ENCODE measurements at regions not wholly inside any gene's neighbourhood (a gene's known extent, or its start where the extent isn't known, plus 50 kb on each side); places are given as distances from the start of the nearest gene placed in this dataset.
"Not testable (repeated sequence)": the region's sequence is repeated elsewhere in the genome, so short reads cannot be mapped to it uniquely, and the experiment has no call there.

DNA sequence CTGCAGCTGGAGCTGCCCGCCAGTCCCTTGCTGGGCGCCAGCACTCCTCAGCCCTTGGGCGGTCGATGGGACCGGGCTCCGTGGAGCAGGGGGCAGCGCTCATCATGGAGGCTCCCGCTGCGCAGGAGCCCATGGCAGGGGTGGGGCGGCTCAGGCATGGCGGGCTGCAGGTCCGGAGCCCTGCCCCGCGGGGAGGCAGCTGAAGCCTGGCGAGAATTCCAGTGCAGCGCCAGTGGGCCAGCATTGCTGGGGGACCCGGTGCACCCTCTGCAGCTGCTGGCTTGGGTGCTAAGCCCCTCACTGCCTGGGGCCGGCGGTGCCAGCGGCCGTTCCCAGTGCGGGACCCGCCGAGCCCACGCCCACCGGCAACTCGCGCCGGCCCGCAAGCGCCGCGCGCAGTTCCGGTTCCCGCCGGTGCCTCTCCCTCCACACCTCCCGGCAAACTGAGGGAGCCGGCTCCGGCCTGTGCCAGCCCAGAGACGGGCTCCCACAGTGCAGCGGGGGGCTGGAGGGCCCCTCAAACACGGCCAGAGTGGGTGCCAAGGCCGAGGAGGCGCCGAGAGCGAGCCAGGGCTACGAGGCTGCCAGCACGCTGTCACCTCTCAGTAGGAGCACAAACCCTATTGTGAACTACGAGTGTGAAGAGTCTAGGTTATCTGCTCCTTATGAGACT, 687.1 kb downstream of the PCDH17 start:
- ChIA-PET CTCF (no interaction called here), POLR2A (no interaction called here)

GRCh38 chr13:58324161-58324560, 692.6 kb downstream of the PCDH17 start:
- ChIA-PET CTCF (no interaction called here), POLR2A (no interaction called here)

- ChIA-PET POLR2A (no interaction called here), CTCF (no interaction called here)
Observed at GRCh38 chr13:58329746-58330145, 698.2 kb downstream of the PCDH17 start.

DNA sequence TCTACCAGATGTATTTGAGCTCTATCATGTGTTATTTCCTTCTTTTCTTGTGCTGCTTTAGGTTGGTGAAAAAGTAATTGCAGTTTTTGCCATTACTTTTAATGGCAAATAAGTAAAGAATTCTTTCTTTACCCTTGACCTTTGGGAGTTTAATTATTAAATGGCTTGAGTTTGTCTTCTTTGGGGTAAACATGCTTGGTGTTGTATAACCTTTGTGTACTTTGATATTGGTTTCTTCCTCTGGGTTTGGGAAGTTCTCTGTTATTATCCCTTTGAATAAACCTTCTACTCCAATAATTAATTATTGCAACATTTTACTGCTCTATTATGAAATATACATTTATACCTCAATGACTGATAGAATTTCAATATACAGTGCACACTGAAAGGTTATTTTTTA, 709.4 kb downstream of the PCDH17 start:
- ChIA-PET POLR2A (no interaction called here), CTCF (no interaction called here)

GRCh38 chr13:58341318-58341717, 709.8 kb downstream of the PCDH17 start:
- CTCF ChIA-PET = no interaction called here

GRCh38 chr13:58343076-58343475, 711.5 kb downstream of the PCDH17 start:
- ChIA-PET CTCF (no interaction called here), POLR2A (no interaction called here)

More at GRCh38 chr13:58341318-58341717, 709.8 kb downstream of the PCDH17 start:
- POLR2A ChIA-PET = no interaction called here

DNA sequence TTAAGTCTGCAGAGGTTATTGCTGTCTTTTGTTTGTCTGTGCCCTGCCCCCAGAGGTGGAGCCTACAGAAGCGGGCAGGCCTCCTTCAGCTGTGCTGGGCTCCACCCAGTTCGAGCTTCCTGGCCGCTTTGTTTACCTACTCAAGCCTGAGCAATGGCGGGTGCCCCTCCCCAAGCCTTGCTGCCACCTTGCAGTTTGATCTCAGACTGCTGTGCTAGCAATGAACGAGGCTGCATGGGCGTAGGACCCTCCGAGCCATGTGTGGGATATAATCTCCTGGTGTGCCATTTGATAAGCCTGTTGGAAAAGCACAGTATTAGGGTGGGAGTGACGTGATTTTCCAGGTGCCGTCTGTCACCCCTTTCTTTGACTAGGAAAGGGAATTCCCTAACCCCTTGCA, 720.6 kb downstream of the PCDH17 start:
- CTCF ChIA-PET, POLR2A ChIA-PET: not testable (repeated sequence)

DNA sequence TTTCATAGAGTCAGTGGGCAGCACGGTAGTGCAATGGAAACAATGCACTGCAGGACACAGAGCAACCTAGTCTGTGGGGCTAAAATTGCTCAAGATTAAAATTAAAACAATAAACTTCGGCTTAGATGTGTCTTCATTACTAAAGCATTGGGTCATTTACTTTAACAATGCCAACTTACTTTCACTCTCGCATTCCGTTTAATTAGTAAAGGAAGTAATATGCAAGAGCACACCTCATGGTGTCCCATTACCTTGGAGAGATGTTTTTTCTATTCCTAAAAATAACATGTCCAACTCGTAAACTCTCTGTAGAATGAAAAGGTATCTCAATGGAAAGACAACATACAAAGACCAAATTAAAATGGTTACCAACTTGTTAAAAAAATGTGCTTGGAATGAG, 738.4 kb downstream of the PCDH17 start:
- POLR2A ChIA-PET = no interaction called here
- CTCF ChIA-PET = no interaction called here

GRCh38 chr13:58376349-58376748, 744.8 kb downstream of the PCDH17 start:
- ChIA-PET CTCF (no interaction called here), POLR2A (no interaction called here)

DNA sequence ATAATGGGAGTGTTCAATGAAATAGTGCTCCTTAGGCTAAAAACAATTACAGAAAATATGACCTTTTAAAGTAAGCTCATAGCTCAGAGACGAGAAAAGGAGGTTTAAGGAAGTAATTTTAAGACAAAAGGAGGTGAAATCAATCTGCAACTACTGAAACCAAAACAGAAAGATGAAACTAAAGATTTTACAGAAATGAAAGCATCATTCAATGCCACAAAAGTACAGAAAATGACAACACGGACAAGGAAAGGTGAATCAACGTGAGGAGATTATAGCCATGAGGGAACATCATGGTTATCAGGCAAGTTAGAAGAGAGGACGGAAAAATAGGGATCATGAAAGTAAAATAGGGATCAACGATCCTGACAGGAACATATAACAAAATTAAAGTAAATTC, 745.2 kb downstream of the PCDH17 start:
- POLR2A ChIA-PET = no interaction called here

GRCh38 chr13:58379221-58379620, 747.7 kb downstream of the PCDH17 start:
- ChIA-PET POLR2A (no interaction called here), CTCF (no interaction called here)

More for the DNA sequence above, 745.2 kb downstream of the PCDH17 start:
- CTCF ChIA-PET = no interaction called here

- CTCF ChIA-PET, POLR2A ChIA-PET: not testable (repeated sequence)
Observed at GRCh38 chr13:58385336-58385735, 753.8 kb downstream of the PCDH17 start.

GRCh38 chr13:58397596-58398387, 766.2 kb downstream of the PCDH17 start:
- POLR2A ChIA-PET = no interaction called here
- CTCF ChIA-PET = no interaction called here

GRCh38 chr13:58399263-58399662, 767.7 kb downstream of the PCDH17 start:
- ChIA-PET CTCF (no interaction called here), POLR2A (no interaction called here)

DNA sequence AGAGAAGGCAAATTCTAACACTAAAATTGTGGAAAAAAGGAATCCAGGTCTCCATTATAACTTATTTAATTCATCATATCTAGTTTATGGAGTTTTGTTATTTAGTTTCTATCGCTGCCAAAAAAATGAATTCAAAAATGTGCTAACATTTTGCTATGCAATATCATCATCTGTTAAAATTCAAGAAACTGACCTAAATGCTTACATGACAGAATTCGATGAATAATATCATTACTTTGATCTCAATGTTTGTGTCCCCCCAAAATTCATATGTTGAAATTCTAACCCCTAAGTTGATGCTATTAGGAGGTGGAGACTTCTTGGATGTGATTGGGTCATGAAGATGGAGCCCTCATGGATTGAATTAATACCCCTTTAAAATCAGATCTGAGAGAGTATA, 775.0 kb downstream of the PCDH17 start:
- POLR2A ChIA-PET = no interaction called here
- CTCF ChIA-PET = no interaction called here

DNA sequence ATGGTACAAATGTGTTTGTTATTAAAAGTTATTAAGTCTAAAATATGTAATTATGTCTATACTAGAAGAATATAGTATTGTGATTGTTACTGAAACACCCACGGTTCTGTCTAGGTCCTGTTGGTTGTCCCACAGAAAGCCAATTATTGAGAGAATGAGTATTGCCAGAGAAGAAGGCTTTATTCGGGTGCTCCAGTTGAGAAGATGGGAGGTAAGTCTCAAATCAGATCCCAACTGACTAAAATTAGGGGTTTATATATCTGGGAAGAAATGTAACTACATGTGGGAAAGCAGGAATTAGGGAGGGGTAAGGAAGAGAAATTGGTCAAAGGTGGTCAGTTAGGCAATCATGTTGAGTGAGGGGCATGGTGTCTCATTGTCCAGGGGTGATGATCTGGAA, 798.4 kb downstream of the PCDH17 start:
- POLR2A ChIA-PET = no interaction called here
- CTCF ChIA-PET = no interaction called here

DNA sequence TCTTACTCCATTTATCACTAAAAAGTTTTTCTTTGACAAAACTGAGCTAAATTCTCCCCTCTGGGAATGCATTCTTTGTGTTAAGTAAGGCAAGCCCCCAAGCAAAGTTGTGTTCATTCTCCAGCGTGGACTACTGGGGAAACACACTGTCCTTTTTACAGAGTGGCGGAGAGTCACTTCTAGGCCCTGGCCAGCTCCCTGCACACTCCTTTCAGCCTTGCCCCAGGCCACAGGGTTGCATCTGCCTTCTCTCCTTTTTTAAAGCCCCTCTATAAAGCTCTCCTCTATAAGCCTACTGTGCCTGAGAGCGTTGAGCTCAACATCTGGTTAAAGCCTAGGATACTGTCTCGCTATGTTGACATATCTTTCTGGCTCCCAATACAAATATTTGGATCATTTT, 803.4 kb downstream of the PCDH17 start:
- CTCF ChIA-PET = no interaction called here
- POLR2A ChIA-PET = no interaction called here

DNA sequence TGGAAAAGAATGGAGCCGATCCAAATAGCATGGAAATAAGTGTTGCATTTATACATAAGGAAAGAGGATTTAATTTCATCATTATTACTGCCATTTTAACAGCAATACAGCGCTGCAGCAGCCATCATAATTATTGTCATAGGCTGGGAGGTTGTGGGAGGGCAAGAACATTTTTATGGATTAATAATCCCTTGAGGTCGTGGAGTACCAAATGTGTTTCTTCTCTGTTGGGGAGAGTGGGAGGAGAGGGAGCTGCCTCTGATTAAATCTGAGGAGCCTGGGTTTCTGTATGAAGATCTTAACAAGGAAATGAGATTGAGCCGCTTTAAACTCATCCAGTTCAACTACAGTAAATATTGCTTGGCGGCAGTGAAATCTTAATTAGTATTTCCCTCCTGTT, 805.9 kb downstream of the PCDH17 start:
- POLR2A ChIA-PET = no interaction called here

GRCh38 chr13:58446979-58447378, 815.4 kb downstream of the PCDH17 start:
- ChIA-PET CTCF (no interaction called here), POLR2A (no interaction called here)

More for the DNA sequence above, 805.9 kb downstream of the PCDH17 start:
- CTCF ChIA-PET = no interaction called here

DNA sequence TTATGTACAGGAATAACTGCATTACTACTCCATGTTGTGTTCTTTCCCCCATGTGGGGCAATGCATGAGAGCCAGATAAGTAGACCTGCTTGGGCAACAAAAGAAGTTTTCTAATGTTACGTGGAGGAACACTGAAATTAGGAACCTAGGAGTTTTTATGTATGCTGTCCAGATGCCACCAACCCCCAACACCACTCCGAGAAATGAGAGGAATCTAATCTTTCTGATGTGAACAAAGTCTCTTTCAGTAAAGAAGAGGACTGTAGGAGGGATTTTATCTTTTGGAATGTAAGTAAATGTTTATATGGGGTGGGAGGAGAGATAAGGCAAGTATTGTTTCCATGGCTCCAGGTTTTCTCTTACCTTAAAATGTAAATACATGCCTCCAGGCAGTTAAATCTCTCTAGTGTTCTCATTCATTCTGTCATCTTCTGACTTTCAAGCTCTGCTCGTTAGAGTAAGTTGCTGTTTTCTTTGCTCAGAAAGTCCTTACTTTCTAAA, 820.6 kb downstream of the PCDH17 start:
- CTCF ChIA-PET = no interaction called here
- POLR2A ChIA-PET = no interaction called here

DNA sequence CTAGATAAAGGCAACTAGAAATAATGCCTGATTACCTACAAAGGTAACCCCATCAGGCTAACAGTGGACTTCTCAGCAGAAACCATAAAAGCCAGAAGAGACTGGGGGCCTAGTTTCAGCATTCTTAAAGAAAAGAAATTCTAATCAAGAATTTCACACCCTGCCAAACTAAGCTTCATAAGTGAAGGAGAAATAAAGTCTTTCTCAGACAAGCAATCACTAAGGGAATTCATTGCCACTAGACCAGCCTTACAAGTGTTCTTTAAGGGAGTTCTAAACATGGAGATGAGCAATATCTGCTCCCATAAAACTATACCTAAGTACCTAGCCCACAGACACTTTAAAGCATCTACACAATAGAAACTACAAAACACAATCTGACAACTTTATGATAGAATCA, 823.5 kb downstream of the PCDH17 start:
- ChIA-PET POLR2A (no interaction called here), CTCF (no interaction called here)

- CTCF ChIA-PET = no interaction called here
Observed at GRCh38 chr13:58461217-58461616, 829.7 kb downstream of the PCDH17 start.

More at GRCh38 chr13:58461217-58461616, 829.7 kb downstream of the PCDH17 start:
- POLR2A ChIA-PET = no interaction called here

Data from activated CD8-positive, alpha-beta memory T cell treated with anti-CD3 and anti-CD28 coated beads for 36 hours (primary cell).